HFF-Myc (cell line): ENCODE measurements at regions not wholly inside any gene's neighbourhood (a gene's known extent, or its start where the extent isn't known, plus 50 kb on each side); places are given as distances from the start of the nearest gene placed in this dataset.

Experiments
- DNase-seq: peaks from one replicate; pipeline ENCODE4 v3.0.0-alpha.2; 2011; ENCODE audit warnings: low read depth; ENCODE audit errors: extremely low read depth
- H3K4me3 ChIP-seq: replicated peaks from 2 replicates; pipeline ENCODE4 v1.5.1; 2011; ENCODE audit warnings: low read depth, mild to moderate bottlenecking, control low read depth, low read length
- CTCF ChIP-seq: IDR thresholded peaks from 2 replicates; pipeline ENCODE4 v1.5.1; 2012; ENCODE audit warnings: mild to moderate bottlenecking, low read depth, low read length, control low read depth; ENCODE audit errors: missing control alignments

DNA sequence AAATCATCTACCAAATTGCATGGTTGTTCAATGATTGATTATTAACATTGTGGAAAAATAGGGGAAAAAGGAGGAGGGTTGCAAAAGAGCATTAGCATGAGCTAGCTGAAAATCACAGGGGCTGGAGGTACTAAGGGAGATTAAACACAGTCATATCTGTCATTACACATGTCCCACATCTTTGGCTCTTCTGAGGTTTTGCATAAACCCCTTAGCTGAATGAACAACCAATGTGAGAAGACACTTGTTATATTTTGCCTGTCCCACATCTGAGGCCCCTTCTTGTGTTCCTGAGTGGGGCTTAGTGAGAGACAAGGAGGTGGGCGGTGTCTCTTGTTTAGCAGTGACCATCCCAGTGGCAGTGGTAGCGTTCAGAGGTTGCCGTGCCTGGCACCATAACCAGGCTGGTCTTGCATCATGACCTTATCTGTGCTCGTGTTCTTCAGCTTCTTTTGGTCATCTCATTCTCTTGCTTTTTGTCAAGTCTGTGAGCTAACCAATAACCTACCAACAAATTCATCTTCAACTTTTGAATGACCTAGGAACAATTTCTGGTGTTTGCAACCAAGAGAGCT, 95.6 kb downstream of the MID1IP1 start:
- DNase-seq, result no peak
- no peak overlapping the region for H3K4me3 ChIP-seq
- TF ChIP-seq CTCF, result no peak

GRCh38 chrX:38898261-38898660, 97.0 kb downstream of the MID1IP1 start:
- no peak for DNase-seq
- no peak for TF ChIP-seq CTCF
- no peak overlapping the region for H3K4me3 ChIP-seq

- no peak overlapping the region for H3K4me3 ChIP-seq
- no peak for TF ChIP-seq CTCF
- no peak for DNase-seq
Measured at GRCh38 chrX:38899650-38900049, 98.4 kb downstream of the MID1IP1 start.

DNA sequence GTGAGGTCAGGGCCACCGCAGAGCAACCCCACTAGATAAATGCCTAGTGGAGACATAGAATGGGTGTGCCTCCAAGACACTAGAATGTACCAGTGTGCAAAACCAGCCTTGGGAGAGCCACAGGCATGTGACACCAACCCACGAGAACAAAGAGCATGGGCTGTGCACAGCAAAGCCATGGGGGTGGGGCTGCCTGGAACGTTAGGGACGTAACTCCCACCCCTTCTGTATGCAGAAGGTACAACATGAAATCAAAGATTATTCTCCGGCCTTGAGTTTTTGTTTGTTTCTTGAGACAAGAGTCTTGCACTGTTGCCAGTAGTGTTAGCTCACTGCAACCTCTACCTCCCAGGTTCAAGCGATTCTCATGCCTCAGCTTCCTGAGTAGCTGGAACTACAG, 99.5 kb downstream of the MID1IP1 start:
- no peak for TF ChIP-seq CTCF
- no peak for DNase-seq
- no peak overlapping the region for H3K4me3 ChIP-seq

- DNase-seq, result no peak
- H3K4me3 ChIP-seq, result no peak overlapping the region
- no peak for TF ChIP-seq CTCF
Measured at GRCh38 chrX:38902972-38903492, 101.8 kb downstream of the MID1IP1 start.

- DNase-seq, result no peak
- H3K4me3 ChIP-seq, result no peak overlapping the region
- no peak for TF ChIP-seq CTCF
Measured at GRCh38 chrX:38916801-38917200, 115.5 kb downstream of the MID1IP1 start.

DNA sequence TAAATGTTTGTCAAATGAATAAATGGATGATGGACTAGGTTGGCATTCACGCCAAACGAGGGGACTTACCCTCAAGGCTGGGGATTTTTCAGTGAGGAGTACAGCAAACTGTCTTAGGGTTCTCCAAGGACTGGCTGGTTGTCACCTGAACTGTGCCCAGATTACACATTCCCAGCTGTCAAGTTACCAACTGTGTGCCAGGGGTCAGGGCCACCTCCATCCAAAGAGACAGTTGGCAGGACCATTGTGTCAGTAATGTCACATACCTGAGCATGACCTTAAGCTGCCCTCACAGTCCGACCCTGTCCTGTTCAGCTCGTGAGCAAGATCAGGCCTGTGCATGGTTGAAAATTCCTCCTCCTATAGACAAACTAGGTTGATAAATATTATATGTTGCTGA, 116.7 kb downstream of the MID1IP1 start:
- H3K4me3 ChIP-seq, result no peak overlapping the region
- DNase-seq, result no peak
- no peak for TF ChIP-seq CTCF
